Erythroblast (primary cell): ENCODE measurements at regions not wholly inside any gene's neighbourhood (a gene's known extent, or its start where the extent isn't known, plus 50 kb on each side); places are given as distances from the start of the nearest gene placed in this dataset.

Source experiments
- GATA1 ChIP-seq: IDR thresholded peaks from 2 replicates; pipeline ENCODE4 v1.6.1; 2011; ENCODE audit warnings: low read depth, mild to moderate bottlenecking, control low read depth, low read length, moderate library complexity
- POLR2A ChIP-seq: IDR thresholded peaks from 2 replicates; pipeline ENCODE4 v1.6.1; 2011; ENCODE audit warnings: mild to moderate bottlenecking, low read length

GRCh38 chr18:7332452-7332851 is 101.6 kb downstream of the LRRC30 start:
- no peak for TF ChIP-seq POLR2A
- no peak for TF ChIP-seq GATA1
